HG03039 (cell line): ENCODE measurements at regions not wholly inside any gene's neighbourhood (a gene's known extent, or its start where the extent isn't known, plus 50 kb on each side); places are given as distances from the start of the nearest gene placed in this dataset.

ENCODE experiments used
- ATAC-seq: cut with Tn5 transposase; IDR thresholded peaks from one replicate; pipeline ENCODE4 v1.9.1; 2021; ENCODE audit warnings: mild to moderate bottlenecking, moderate library complexity; ENCODE audit not compliant: unreplicated experiment

DNA sequence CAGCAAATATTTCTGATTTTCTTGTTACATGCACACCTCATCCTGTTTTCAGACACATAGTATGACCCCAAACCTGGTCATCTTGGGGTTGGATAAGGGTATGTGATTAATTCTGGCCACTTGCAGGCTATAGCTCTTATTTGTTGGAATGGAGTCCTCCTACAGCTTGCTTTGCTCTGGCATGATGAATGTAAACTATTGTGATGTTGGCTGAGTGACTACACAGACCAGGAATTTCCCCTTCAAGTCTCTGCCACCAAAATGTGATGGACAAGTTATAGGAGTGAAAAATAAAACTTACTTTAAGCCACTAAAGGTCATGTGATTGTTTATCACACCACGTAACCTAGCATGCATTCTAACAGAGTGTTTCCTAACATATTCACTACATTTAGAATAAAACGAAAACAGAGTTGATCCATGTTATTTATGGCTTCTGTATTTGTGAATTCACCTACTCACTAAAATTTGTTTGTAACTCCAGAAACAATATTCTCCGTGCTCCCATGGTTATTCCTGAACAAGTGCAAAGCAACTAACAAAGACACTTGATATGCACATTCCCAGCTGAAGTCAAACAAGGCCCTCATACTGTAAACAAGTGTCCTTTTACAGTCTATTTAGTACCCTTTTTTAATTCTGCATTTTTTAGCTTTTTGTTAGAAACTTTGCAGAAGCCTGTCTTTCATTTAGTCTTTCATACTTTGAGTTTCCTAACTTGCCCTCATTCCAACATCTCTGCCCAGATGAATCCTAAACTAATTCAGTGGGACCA lies 599.2 kb upstream of the PCDH15 start:
- ATAC-seq, result no peak

- no peak for ATAC-seq
Observed at GRCh38 chr10:55398497-55398882, 597.5 kb upstream of the PCDH15 start.

GRCh38 chr10:55397777-55398496 lies 596.9 kb upstream of the PCDH15 start:
- ATAC-seq, result no peak

DNA sequence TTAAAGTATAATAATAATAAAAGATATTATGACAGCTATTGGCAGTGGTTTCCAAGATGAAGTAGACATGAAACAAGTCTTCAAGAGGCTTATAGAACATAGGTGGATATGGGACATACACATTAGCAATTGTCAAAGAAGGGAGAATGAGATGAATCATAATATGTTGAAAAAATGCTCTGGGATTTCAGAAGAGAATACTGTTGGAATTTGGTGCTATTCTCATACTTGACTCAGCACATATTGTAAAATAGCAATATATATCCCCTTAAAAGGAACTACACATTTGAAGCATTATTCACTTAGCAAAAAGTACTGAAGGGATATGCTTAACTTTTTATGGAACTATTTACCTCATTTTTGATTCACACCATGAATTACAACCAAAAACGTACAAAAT lies 577.2 kb upstream of the PCDH15 start:
- ATAC-seq, result no peak

DNA sequence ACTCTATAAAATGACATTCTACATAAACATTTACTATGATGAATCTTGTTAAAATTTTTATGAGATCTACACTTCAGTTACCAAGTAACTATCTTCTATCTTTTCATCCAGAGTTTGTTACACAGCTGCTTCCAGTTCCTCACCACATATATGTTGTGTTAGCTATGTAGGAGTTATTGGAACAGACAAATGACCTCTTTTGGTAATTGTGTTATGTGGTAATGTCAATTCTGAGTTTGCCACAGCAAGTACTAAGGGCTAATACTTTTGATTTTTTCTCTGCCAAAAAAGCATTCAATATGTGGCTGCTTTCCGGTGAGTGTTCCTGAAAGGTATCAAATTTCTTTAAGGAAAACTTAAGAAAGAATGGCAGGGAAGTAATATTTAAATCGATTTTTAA lies 573.9 kb upstream of the PCDH15 start:
- ATAC-seq, result no peak

GRCh38 chr10:55374060-55374459 lies 573.0 kb upstream of the PCDH15 start:
- ATAC-seq, result no peak

GRCh38 chr10:55369670-55370420 lies 568.8 kb upstream of the PCDH15 start:
- no peak for ATAC-seq

DNA sequence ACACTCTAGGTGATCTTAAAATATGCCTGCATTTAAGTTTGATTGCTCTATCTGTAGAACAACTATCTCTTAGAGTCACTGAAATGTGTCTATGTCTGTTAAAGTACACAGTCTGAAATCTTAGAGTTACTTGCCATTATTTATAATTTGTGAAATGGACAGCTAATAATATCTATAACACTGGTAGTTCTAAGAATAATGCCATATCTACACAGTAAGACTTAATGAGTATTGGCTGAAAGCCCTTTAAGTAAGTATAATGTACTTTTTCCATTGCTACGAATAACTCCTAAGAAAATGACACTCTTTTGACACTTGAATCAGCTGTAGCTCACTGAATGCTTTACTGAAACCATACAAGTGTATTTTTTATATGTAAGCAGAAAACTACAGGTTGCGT lies 567.4 kb upstream of the PCDH15 start:
- no peak for ATAC-seq

DNA sequence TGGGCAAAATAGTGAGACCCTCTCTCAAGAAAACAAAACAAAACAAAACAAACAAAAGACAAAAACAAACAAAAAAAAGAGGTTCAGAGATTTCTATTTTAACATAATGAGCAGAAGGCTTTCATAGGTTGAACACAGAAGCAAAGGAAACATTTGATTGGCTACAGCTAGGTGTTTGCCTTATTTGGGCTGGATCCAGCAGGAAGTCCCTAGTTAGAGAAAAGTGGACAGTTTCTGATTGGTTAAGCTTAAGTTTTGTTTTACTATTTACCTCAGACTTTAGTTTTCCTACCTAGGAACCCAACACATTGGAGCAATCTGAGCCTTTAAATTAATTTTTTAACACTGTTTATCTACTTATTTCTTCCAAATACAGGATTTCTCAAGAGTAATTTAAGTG lies 566.5 kb upstream of the PCDH15 start:
- ATAC-seq, result no peak

GRCh38 chr10:55358539-55358938 lies 557.5 kb upstream of the PCDH15 start:
- ATAC-seq, result no peak

DNA sequence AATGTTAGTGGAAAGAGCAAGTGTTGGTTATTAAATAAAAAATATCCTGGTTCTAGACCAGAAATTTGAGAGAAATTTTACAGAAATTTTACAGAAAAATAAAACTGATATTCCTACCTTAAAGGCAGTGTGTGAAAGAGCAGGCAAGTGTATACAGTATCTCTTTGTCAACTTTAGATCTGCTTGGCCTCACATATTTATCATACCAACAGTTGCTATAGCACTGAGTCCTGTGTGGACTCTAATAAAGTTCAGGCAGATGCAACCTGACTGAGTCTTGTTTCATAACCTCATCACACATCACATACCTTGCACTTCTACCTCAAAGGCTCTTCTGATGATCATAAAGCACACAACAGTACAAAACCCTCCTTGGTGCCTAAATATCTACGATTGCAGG lies 552.4 kb upstream of the PCDH15 start:
- no peak for ATAC-seq

- no peak for ATAC-seq
Observed at GRCh38 chr10:55351431-55351830, 550.4 kb upstream of the PCDH15 start.

DNA sequence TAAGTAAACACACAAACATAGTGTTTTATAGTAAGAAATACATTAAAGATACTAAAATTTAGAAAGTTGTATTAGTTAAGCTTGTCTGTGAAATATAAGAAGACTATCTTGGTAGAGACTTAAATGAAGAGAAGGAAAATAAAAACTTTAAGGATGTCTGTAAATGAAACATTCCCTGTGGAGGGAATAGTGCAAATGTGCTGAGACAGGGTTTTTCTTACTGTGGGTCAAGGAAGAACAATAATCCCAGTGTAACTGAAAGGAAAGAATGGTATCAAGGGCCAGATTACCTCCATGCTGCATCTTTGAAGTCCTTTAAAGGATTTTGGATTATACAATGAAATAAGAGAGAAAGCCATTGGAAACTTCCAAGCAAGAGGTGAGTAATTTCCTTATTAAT lies 547.5 kb upstream of the PCDH15 start:
- no peak for ATAC-seq

- ATAC-seq, result no peak
Observed at GRCh38 chr10:55330486-55330885, 529.5 kb upstream of the PCDH15 start.

- no peak for ATAC-seq
Observed at GRCh38 chr10:55329796-55330195, 528.8 kb upstream of the PCDH15 start.

- ATAC-seq, result no peak
Observed at GRCh38 chr10:55320187-55320700, 519.2 kb upstream of the PCDH15 start.

GRCh38 chr10:55311848-55312635 lies 511.0 kb upstream of the PCDH15 start:
- no peak for ATAC-seq

DNA sequence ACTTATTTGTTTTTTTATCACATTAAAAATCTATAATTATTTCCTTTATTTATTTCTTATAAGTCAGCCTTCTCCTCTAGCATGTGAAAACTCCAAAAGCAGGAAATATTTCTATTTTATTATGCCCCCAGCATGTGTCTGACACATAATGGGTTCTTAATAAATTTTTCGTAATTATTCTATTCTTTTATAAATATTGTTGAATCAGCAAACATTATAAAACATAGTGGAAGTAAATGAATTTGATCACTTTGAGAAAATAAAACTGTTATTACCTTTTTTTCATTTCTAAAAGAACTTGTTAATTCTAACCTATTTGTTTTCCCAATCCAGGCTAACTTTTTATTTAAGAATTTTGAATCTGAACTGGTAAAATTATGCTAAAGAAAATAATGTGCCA lies 509.1 kb upstream of the PCDH15 start:
- no peak for ATAC-seq

GRCh38 chr10:55305285-55305684 lies 504.3 kb upstream of the PCDH15 start:
- ATAC-seq, result no peak

DNA sequence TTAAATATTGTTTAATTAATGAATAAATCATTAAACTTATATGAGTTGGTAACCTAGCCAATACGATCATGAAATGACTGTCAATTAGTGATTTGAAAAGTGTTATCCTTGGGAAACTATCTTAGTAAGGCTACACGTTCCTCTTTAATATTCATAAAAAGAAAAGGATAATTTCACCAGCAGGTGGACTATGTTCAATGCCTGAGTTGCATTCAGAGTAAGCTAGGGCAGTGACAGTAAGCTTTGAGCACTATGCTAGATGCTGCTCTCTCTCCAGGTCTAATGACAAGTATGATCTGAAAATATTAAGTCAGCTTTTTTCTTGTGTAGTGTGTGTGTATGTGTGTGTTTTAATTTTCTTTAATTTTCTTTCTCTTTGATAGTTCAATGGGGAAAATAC lies 486.3 kb upstream of the PCDH15 start:
- ATAC-seq, result no peak

DNA sequence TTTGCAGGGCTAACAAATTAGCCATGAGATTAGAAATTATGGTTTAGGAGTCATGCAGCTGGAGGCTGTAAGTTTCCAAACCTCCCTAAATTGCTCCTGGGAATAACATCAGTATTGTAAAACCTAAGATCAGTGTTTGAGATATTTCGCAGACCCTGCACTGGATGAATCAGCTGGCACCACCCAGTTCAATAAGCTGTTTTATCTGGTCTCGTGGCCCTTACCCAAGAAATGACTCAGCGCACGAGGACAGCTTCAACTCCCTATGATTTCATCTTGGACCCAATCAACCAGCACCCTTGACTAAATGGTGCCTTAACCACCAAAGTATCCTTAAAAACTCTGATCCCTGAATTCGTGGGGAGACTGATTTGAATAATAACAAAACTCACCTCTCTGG lies 482.0 kb upstream of the PCDH15 start:
- ATAC-seq, result no peak
